ENCODE measurements at regions not wholly inside any gene's neighbourhood (a gene's known extent, or its start where the extent isn't known, plus 50 kb on each side); places are given as distances from the start of the nearest gene placed in this dataset.
"Not testable (repeated sequence)": the region's sequence is repeated elsewhere in the genome, so short reads cannot be mapped to it uniquely, and the experiment has no call there.

GRCh38 chr3:87867001-87867400, 191.8 kb downstream of the CGGBP1 start:
- DNase-seq: peak; percentile 17

- DNase-seq: peak; percentile 29
Measured at GRCh38 chr3:87856126-87856525, 202.7 kb downstream of the CGGBP1 start.

GRCh38 chr3:87855616-87856015, 203.2 kb downstream of the CGGBP1 start:
- DNase-seq: peak; percentile 68

GRCh38 chr3:87855211-87855610, 203.6 kb downstream of the CGGBP1 start:
- no peak for DNase-seq

- DNase-seq: no peak
Measured at GRCh38 chr3:87848003-87848402, 210.8 kb downstream of the CGGBP1 start.

- DNase-seq: no peak
Measured at GRCh38 chr3:87837076-87837475, 221.7 kb downstream of the CGGBP1 start.

- no peak for DNase-seq
Measured at GRCh38 chr3:87836026-87836425, 222.8 kb downstream of the CGGBP1 start.

- DNase-seq: no peak
Measured at GRCh38 chr3:87835236-87835635, 223.6 kb downstream of the CGGBP1 start.

- DNase-seq: no peak
Measured at GRCh38 chr3:87834327-87834726, 224.5 kb downstream of the CGGBP1 start.

GRCh38 chr3:87833039-87833377, 225.8 kb downstream of the CGGBP1 start:
- DNase-seq: no peak

GRCh38 chr3:87828046-87828445, 230.8 kb downstream of the CGGBP1 start:
- no peak for DNase-seq

GRCh38 chr3:87822563-87822962, 236.2 kb downstream of the CGGBP1 start:
- no peak for DNase-seq

GRCh38 chr3:87813503-87813902, 245.3 kb downstream of the CGGBP1 start:
- not testable (repeated sequence) for DNase-seq

- DNase-seq: no peak
Measured at GRCh38 chr3:87811953-87812352, 246.9 kb downstream of the CGGBP1 start.

- peak; percentile 75 for DNase-seq
Measured at GRCh38 chr3:87810452-87811016, 248.3 kb downstream of the CGGBP1 start.

- no peak for DNase-seq
Measured at GRCh38 chr3:87805670-87806069, 253.1 kb downstream of the CGGBP1 start.

GRCh38 chr3:87801409-87801808, 257.4 kb downstream of the CGGBP1 start:
- DNase-seq: no peak

- DNase-seq: no peak
Measured at GRCh38 chr3:87800516-87800915, 258.3 kb downstream of the CGGBP1 start.

GRCh38 chr3:87798567-87798947, 260.2 kb downstream of the CGGBP1 start:
- peak; percentile 16 for DNase-seq

GRCh38 chr3:87797872-87798566, 260.8 kb downstream of the CGGBP1 start:
- DNase-seq: no peak

GRCh38 chr3:87796843-87797185, 262.0 kb downstream of the CGGBP1 start:
- no peak for DNase-seq

- DNase-seq: no peak
Measured at GRCh38 chr3:87796137-87796842, 262.5 kb downstream of the CGGBP1 start.

- DNase-seq: no peak
Measured at GRCh38 chr3:87795701-87796100, 263.1 kb downstream of the CGGBP1 start.

- DNase-seq: no peak
Measured at GRCh38 chr3:87793337-87793877, 265.4 kb downstream of the CGGBP1 start.
